ENCODE measurements at regions not wholly inside any gene's neighbourhood (a gene's known extent, or its start where the extent isn't known, plus 50 kb on each side); places are given as distances from the start of the nearest gene placed in this dataset.

GRCh38 chr3:30112902-30113484 lies 493.4 kb upstream of the TGFBR2 start:
- H3K27ac ChIP-seq = no peak overlapping the region
- TF ChIP-seq, protein P1, sequence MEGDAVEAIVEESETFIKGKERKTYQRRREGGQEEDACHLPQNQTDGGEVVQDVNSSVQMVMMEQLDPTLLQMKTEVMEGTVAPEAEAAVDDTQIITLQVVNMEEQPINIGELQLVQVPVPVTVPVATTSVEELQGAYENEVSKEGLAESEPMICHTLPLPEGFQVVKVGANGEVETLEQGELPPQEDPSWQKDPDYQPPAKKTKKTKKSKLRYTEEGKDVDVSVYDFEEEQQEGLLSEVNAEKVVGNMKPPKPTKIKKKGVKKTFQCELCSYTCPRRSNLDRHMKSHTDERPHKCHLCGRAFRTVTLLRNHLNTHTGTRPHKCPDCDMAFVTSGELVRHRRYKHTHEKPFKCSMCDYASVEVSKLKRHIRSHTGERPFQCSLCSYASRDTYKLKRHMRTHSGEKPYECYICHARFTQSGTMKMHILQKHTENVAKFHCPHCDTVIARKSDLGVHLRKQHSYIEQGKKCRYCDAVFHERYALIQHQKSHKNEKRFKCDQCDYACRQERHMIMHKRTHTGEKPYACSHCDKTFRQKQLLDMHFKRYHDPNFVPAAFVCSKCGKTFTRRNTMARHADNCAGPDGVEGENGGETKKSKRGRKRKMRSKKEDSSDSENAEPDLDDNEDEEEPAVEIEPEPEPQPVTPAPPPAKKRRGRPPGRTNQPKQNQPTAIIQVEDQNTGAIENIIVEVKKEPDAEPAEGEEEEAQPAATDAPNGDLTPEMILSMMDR (conservative IDR thresholded peaks at IDR 0.05) = peak; percentile 82

DNA sequence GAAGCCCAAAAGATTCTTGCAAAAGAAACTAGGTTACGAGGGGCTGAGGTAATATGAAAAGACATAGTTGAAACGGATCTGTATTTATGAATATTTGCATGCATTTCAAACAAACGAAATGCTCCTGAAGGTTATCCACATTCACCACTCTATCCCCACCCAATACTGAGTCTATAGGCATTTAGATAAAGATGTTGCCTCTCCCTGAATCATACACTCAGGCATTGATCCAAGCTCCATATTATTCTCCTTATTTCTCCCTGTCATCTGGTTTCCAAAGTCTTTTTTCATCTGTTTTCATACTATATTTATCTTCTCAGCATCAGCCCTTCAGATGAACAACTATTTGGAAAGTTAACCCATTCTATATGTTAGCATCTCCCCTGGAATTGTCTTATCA lies 492.5 kb upstream of the TGFBR2 start:
- H3K27ac ChIP-seq = no peak overlapping the region
- TF ChIP-seq, protein P1 (conservative IDR thresholded peaks at IDR 0.05) = no peak

DNA sequence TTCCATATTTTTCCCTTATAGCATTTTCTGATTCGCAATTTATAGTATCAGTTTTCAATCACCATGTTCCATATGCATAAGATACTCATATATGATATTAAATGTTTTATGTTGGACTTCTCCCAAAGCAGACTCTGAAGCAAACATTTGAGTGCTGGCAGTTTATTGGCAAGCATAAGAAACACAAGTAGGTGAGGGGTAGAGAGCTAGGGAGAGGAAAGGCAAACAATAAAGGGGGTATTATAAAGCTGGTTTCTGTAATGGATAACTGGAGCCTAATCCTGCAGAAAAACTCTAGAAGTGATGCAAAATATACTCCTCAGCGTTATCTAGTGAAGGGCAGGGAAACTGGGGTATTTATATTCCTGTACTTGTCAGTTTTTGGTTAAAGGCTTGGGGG lies 491.5 kb upstream of the TGFBR2 start:
- no peak overlapping the region for H3K27ac ChIP-seq
- TF ChIP-seq, protein P1 (conservative IDR thresholded peaks at IDR 0.05) = no peak

GRCh38 chr3:30122359-30122758 lies 484.0 kb upstream of the TGFBR2 start:
- TF ChIP-seq, protein P1 (conservative IDR thresholded peaks at IDR 0.05) = no peak

GRCh38 chr3:30123224-30123623 lies 483.2 kb upstream of the TGFBR2 start:
- no peak overlapping the region for H3K27ac ChIP-seq
- TF ChIP-seq, protein P1 (conservative IDR thresholded peaks at IDR 0.05) = no peak

More at GRCh38 chr3:30122359-30122758, 484.0 kb upstream of the TGFBR2 start:
- no peak overlapping the region for H3K27ac ChIP-seq

- TF ChIP-seq, protein P1 (conservative IDR thresholded peaks at IDR 0.05) = no peak
- H3K27ac ChIP-seq = no peak overlapping the region
Measured at GRCh38 chr3:30123755-30124154, 482.6 kb upstream of the TGFBR2 start.

DNA sequence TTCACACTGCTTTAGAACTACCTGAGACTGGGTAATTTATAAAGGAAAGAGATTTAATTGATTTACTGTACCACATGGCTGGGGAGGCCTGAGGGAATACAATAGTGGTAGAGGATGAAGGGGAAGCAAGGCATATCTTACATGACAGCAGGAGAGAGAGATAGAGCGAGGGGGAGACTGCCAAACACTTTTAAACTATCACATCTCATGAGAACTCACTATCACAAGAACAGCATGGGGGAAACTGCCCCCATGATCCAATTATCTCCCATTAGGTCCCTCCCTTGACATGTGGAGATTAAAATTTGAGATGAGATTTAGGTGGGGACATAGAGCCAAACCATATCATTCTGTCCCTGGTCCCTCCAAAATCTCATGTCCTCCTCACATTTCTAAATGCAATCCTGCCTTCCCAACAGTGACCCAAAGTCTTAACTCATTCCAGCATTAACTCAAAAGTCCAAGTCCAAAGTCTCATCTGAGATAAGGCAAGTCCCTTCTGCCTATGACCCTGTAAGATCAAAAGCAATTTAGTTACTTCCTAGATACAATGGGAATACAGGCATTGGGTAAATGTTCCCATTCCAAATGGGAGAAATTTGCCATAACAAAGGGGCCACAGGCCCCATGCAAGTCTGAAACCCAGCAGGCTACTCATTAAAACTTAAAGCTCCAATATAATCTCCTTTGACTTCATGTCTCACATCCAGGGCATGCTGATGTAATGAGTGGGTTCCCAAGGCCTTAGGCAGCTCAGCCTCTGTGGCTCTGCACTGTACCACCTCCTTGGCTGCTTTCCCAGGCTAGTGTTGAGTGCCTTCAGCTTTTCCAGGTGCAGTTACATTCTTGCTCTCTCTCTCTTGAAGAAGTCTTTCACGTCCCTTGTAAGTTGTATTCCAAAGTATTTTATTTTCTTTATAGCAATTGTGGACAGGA lies 481.7 kb upstream of the TGFBR2 start:
- TF ChIP-seq, protein P1 (conservative IDR thresholded peaks at IDR 0.05) = no peak
- H3K27ac ChIP-seq = no peak overlapping the region

Data from VCaP (cell line).